22Rv1 (cell line): ENCODE measurements at regions not wholly inside any gene's neighbourhood (a gene's known extent, or its start where the extent isn't known, plus 50 kb on each side); places are given as distances from the start of the nearest gene placed in this dataset.

Experiments
- H3K27ac ChIP-seq: fragments of 450-650 bp; 2 replicates; pipeline ENCODE4 v1.5.1; 2017
- CTCF ChIP-seq: fragments of 450-650 bp; IDR thresholded peaks from 2 replicates; pipeline ENCODE4 v1.5.1; 2017; ENCODE audit warnings: mild to moderate bottlenecking
- ZFX ChIP-seq: fragments of 450-650 bp; IDR thresholded peaks from 2 replicates; pipeline ENCODE4 v1.6.1; 2017; ENCODE audit warnings: antibody characterized with exemption, borderline replicate concordance

GRCh38 chr19:27892500-27892899 lies 1320.5 kb downstream of the UQCRFS1 start:
- H3K27ac ChIP-seq: no peak overlapping the region
- TF ChIP-seq CTCF: no peak
- TF ChIP-seq ZFX: no peak

GRCh38 chr19:27891411-27891810 lies 1321.5 kb downstream of the UQCRFS1 start:
- no peak for TF ChIP-seq ZFX
- no peak for TF ChIP-seq CTCF

DNA sequence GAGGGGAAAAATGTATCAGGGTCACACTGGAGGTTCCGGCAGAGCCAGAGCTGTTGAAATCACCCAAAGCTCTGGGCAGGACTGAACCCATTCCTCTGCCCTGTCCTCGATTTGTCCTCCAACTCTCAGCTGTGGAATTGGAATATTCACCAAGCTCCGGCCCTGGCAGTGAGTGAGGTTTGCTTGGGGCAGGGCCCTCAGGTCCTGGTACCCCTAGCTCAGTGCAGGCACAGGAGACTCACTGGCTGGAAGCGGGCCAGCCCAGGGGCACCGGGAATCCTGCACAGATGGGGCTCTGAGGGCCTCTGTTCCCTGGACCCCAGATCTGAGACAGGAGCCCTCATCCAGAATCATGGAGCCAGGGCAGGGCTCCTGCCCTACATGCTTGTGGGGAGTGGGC lies 1322.3 kb downstream of the UQCRFS1 start:
- H3K27ac ChIP-seq: no peak overlapping the region
- no peak for TF ChIP-seq ZFX
- no peak for TF ChIP-seq CTCF

More at GRCh38 chr19:27891411-27891810, 1321.5 kb downstream of the UQCRFS1 start:
- no peak overlapping the region for H3K27ac ChIP-seq

- H3K27ac ChIP-seq: no peak overlapping the region
Observed at GRCh38 chr19:27890206-27890605, 1322.7 kb downstream of the UQCRFS1 start.

GRCh38 chr19:27889156-27889555 lies 1323.8 kb downstream of the UQCRFS1 start:
- no peak overlapping the region for H3K27ac ChIP-seq
- TF ChIP-seq CTCF (no peak), ZFX (no peak)

More at GRCh38 chr19:27890206-27890605, 1322.7 kb downstream of the UQCRFS1 start:
- TF ChIP-seq ZFX: no peak
- TF ChIP-seq CTCF: no peak

DNA sequence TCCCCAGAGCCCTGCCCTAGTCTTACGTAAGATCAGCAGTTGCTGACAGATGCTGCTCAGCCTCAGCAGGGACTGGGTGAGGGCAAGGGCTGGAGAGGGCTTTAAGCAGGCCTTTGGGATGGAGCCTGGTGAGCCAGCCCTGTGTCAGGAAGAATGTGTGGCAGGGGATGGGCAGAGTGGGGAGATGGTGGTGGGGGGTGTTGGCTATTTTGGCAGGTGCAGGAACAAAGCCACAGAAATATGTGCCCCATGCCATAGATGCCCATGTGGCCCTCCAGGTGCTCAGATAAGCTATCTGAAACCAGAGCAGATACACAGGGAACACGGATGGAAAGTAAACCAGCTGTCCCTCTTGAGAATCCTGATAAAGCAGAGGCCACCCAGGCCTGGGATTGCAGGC lies 1325.0 kb downstream of the UQCRFS1 start:
- TF ChIP-seq CTCF: no peak
- TF ChIP-seq ZFX: no peak
- no peak overlapping the region for H3K27ac ChIP-seq

DNA sequence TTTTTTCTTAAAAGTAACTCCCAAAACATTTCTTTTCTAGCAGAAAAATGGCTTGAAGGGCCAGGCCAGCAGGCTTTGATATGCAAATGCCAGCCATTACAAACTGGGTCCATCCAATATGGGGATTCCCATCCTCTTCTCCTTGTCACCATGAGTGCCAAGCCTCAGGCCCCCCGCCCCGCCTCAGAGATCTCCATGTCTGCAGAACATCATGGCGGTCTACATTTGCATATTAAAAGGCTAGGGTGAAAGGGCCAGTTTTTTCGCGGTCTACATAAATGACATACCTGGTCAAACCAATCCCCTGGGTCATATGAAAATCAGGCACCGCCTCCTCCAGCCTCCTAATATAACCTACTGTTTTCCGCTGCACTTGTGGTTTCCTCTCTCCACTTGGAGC lies 1327.6 kb downstream of the UQCRFS1 start:
- H3K27ac ChIP-seq: no peak overlapping the region
- TF ChIP-seq CTCF: no peak
- TF ChIP-seq ZFX: no peak

DNA sequence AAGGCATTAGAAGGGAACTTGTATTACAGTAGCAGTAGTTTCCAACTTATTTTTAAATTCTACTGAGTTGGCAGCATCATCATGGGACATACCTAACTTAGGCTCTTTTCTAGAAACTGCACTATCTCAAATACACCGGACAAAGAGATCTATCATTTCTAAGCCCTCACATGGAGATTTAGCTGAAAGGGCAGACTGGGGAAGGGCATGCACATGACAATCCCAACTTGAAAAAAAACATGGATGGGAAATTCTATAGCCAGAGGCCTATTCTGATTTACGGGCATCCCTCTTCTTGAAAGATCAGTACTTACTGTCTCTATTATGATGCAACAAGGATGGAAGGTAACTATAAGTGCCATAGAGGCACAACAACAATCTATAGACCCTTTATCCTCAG lies 1328.6 kb downstream of the UQCRFS1 start:
- TF ChIP-seq ZFX (no peak), CTCF (no peak)
- no peak overlapping the region for H3K27ac ChIP-seq
